Endodermal cell (in vitro differentiated cells): ENCODE measurements at regions not wholly inside any gene's neighbourhood (a gene's known extent, or its start where the extent isn't known, plus 50 kb on each side); places are given as distances from the start of the nearest gene placed in this dataset.

Experiments used
- DNase-seq: peaks from one replicate; pipeline ENCODE4 v3.0.0-alpha.2; 2017
- H3K27ac ChIP-seq: 2 replicates; pipeline ENCODE4 v1.5.1; 2013; ENCODE audit warnings: mild to moderate bottlenecking, low read depth, low read length, moderate library complexity
- H3K27me3 ChIP-seq: 2 replicates; pipeline ENCODE4 v1.6.1; 2013; ENCODE audit warnings: mild to moderate bottlenecking, low read length, moderate library complexity; ENCODE audit not compliant: insufficient read depth, control insufficient read depth, poor library complexity, severe bottlenecking
- H3K36me3 ChIP-seq: 2 replicates; pipeline ENCODE4 v1.7.0; 2013; ENCODE audit warnings: mild to moderate bottlenecking, low read length, moderate library complexity; ENCODE audit not compliant: control insufficient read depth, insufficient read depth
- H3K4me1 ChIP-seq: one replicate; pipeline ENCODE4 v1.7.0; 2013; ENCODE audit warnings: low read length; ENCODE audit not compliant: control insufficient read depth, insufficient read depth
- H3K4me3 ChIP-seq: 2 replicates; pipeline ENCODE4 v1.5.1; 2013; ENCODE audit warnings: mild to moderate bottlenecking, low read length, moderate library complexity
- H3K9ac ChIP-seq: 2 replicates; pipeline ENCODE4 v1.6.1; 2013; ENCODE audit warnings: mild to moderate bottlenecking, low read length, moderate library complexity; ENCODE audit not compliant: poor library complexity, severe bottlenecking; ENCODE audit errors: extremely low read depth
- H3K9me3 ChIP-seq: 2 replicates; pipeline ENCODE4 v1.6.1; 2013; ENCODE audit warnings: mild to moderate bottlenecking, low read length, moderate library complexity; ENCODE audit not compliant: control insufficient read depth
- H3K27ac Mint-ChIP-seq: 2 replicates; pipeline ENCODE4 v1.8.0; 2020; ENCODE audit warnings: mixed read lengths
- H3K27me3 Mint-ChIP-seq: 2 replicates; pipeline ENCODE4 v1.8.0; 2021; ENCODE audit warnings: mild to moderate bottlenecking, mixed read lengths; ENCODE audit not compliant: insufficient read depth
- H3K36me3 Mint-ChIP-seq: 2 replicates; pipeline ENCODE4 v1.8.0; 2020; ENCODE audit warnings: low read depth, mixed read lengths
- H3K4me1 Mint-ChIP-seq: 2 replicates; pipeline ENCODE4 v1.8.0; 2020; ENCODE audit warnings: mixed read lengths
- H3K4me3 Mint-ChIP-seq: 2 replicates; pipeline ENCODE4 v1.8.0; 2020; ENCODE audit warnings: mild to moderate bottlenecking, moderate library complexity, mixed read lengths
- H3K9me3 Mint-ChIP-seq: 2 replicates; pipeline ENCODE4 v1.8.0; 2020; ENCODE audit warnings: mild to moderate bottlenecking, mixed read lengths
- CTCF ChIP-seq: fragments of 200-600 bp; sonication (generic); conservative IDR thresholded peaks from 2 replicates; pipeline ENCODE4 v1.5.0; 2021; ENCODE audit warnings: antibody characterized with exemption, mild to moderate bottlenecking
- WGBS, 2 experiments: methylation state at CpG; one replicate each; pipeline versions ENCODE4 v1.1.5 to v1.1.7; 2013; ENCODE audit warnings: missing lambda C conversion rate in 2 of 2, mixed read lengths in 1 of 2; ENCODE audit not compliant: insufficient coverage in 1 of 2, insufficient read length in 1 of 2; 5-methylcytosine and 5-hydroxymethylcytosine counted together

GRCh38 chrX:64456828-64457227, 61.6 kb upstream of the MTMR8 start:
- no peaks in the 10 kb centered on the region for H3K4me1 Mint-ChIP-seq
- H3K4me1 ChIP-seq, result no peaks in the 10 kb centered on the region
- no peaks in the 10 kb centered on the region for H3K27me3 Mint-ChIP-seq
- no peaks in the 10 kb centered on the region for H3K27me3 ChIP-seq
- no peak overlapping the region for H3K4me3 ChIP-seq
- no peak for DNase-seq
- WGBS, 2 experiments, result 71% methylated on average over 2 of the region's 2 CpGs; no CpG with 5 or more reads in 1 of the 2 experiments
- H3K9ac ChIP-seq, result no peak overlapping the region
- TF ChIP-seq CTCF, result no peak
- H3K9me3 ChIP-seq, result no peaks in the 10 kb centered on the region
- H3K4me3 Mint-ChIP-seq, result no peak overlapping the region
- H3K36me3 ChIP-seq, result no peaks in the 10 kb centered on the region
- H3K27ac Mint-ChIP-seq, result no peak overlapping the region
- peaks cover 67% of the 10 kb centered on the region for H3K9me3 Mint-ChIP-seq
- H3K36me3 Mint-ChIP-seq, result no peaks in the 10 kb centered on the region
- H3K27ac ChIP-seq, result no peak overlapping the region

- 94% methylated on average over 2 of the region's 2 CpGs; no CpG with 5 or more reads in 1 of the 2 experiments for WGBS, 2 experiments
- Mint-ChIP-seq H3K27me3 (no peaks in the 10 kb centered on the region), H3K27ac (no peak overlapping the region), H3K36me3 (no peaks in the 10 kb centered on the region), H3K4me1 (no peaks in the 10 kb centered on the region), H3K9me3 (peaks cover 75% of the 10 kb centered on the region), H3K4me3 (no peak overlapping the region)
- no peak overlapping the region for H3K27ac ChIP-seq
- H3K9ac ChIP-seq, result no peak overlapping the region
- H3K4me3 ChIP-seq, result no peak overlapping the region
- H3K4me1 ChIP-seq, result no peaks in the 10 kb centered on the region
- no peak for DNase-seq
- peaks cover 7% of the 10 kb centered on the region for H3K9me3 ChIP-seq
- H3K36me3 ChIP-seq, result no peaks in the 10 kb centered on the region
- no peaks in the 10 kb centered on the region for H3K27me3 ChIP-seq
- no peak for TF ChIP-seq CTCF
Measured at GRCh38 chrX:64447207-64447606, 52.0 kb upstream of the MTMR8 start.
